ENCODE measurements at regions not wholly inside any gene's neighbourhood (a gene's known extent, or its start where the extent isn't known, plus 50 kb on each side); places are given as distances from the start of the nearest gene placed in this dataset.

GRCh38 chr9:91141407-91141965, 220.2 kb downstream of the AUH start:
- no peak for DNase-seq

DNA sequence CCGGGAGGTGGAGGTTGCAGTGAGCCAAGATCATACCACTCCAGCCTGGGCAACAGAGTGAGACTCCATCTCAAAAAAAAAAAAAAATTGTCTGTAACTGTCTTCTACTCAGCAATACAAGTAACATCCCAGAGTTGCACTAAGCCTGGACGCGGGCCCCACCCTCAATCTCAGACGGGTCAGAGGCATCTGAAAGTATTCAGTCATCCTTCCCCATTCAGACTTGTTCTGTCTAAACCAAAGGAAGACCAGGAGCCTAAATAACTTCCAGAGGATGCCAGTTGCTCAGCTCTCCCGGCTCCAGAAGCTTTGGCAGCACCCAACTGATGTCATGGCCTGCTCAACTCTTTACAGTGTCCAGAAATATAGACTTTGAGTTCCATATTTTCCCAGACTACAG, 218.6 kb downstream of the AUH start:
- DNase-seq, result no peak

DNA sequence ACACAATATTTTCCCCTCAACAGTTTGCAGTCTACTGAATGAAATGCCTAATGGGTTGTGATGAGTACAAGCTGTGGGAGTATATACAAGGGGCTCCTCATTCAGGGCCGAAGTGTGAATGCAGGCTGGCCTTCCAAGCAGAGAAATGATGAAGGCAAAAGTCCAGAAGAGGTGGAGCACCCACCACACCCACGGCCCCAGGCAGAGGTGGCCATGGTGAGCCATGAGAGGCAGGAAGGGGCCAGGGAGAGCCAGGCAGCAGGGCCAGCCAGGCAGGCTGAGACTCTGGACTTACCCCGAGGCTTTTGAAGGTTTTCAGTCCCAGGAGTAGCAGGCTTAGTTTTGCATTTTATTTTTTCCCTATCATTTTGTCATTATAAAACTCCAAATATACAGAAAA, 218.1 kb downstream of the AUH start:
- no peak for DNase-seq

- DNase-seq, result no peak
Observed at GRCh38 chr9:91144769-91145168, 216.9 kb downstream of the AUH start.

DNA sequence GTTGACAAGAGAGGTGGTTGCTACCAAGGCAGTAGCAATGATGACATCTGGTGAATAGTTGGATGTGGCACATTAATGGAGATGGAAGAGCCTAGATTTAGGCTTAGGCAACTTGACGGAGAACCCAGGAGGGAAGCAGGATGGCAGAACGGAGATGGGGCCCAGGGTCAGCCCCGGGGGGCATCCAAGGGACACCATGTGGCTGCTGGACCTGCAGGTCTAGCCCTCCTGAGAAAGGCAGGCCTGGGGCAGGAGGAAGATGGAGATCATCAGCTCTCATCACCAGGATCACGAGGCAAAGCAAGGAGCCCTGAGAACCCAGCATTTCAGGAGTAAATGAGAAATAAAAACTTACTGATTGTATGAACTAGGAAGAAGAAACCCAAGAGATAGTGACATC, 216.2 kb downstream of the AUH start:
- DNase-seq, result no peak

DNA sequence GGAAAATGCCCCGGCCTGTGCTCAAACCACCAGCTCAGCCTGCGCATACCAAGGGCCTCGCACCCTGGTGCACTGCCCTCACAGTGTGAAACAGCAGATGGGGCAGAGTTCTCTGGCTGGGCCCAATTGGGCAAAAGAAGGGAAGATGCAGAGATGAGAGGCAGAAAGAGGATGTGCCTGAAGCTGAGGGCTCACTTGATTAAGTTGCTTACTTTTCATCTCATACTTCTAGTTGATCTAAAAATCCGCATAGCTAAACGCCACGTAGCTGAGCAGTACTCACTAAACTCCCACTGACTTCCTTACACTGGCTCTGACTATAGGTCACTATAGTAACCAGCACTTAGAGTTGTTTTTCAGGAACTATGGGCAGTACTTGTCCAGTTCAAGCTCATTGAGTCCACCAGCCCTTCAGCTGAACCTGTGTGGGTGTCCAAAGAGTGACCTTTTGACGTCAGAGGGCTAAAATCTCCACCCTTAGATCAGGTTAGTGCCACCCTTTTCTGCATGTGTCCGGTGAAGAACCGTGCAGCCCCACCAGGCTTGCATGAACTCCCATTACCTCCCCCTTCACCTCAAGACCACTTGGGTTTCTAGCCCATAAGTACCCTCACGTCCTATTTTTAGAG, 215.2 kb downstream of the AUH start:
- DNase-seq, result peak in 1 of 2 donors; percentile 42

GRCh38 chr9:91147079-91147708, 214.5 kb downstream of the AUH start:
- no peak for DNase-seq

DNA sequence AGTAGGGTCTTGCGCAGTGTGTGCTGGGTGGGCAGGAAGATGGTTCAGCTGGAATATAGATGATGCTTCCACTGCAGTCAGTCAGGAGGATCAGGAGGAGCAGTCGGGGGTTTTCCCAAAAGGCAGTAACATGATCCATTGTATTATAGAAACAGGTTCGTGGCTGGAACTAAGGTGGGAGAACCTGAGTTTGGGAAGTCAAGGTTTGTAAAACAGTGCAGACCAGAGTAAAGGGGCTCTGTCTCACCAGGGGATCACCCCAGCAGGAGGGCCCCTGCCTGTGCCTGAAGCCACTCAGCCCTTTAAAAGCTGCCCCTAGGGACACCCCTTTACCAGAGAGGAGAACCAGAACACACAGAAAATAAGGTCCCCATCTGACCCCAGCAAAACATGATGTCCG, 213.4 kb downstream of the AUH start:
- DNase-seq, result no peak

GRCh38 chr9:91150273-91150997, 211.3 kb downstream of the AUH start:
- DNase-seq, result no peak

DNA sequence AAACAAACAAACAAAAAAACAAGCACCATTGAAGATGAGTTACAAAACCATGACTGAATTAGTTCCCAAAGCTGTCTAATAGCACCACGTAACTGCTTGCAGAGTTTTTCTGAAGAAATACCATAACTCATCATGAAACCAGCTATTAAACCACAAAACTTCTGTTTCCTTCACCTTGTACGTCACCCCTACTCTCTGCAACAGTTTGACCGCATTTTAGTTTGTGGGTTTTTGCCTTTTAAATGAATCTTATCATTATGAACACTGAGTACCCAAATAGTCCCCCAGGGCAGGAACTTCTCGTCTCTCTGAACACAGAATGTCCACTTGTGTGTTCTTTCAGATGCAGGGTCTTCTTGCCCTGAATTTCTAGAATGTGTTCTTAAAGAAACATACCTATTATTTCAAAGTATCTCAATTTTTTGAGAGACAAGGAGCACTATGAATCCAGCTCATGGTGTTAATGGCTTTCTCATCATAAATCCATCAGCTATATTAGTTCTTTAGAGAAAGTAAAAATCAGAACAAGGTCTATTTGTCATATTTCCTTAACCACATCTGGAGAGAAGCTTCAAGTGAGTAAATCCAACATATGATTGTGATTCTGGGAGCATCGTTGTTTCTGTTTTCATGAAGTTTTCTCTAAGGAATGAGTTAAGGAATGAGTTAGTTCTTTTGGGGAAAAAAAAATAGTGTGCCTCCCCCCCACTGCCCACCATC, 210.6 kb downstream of the AUH start:
- peak; percentile 63 to 74 for DNase-seq

DNA sequence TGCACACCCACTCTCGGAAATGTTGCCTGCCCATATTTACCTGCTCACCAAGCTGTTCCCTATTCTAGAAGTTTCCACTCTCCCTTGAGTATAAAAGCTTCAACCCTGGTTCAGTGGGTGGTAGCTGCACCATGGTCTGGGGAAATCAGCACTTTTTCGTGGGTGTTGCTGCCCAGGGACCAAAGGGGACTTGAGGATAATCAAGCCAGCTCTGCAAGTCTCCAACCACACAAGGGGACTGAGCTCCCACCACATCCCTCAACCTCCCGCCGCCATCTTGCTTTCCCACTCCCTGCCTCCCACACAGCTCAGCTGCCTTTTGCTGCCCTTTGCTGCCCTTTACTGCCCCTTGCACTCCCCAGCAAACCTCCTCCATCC, 210.0 kb downstream of the AUH start:
- DNase-seq, result no peak

GRCh38 chr9:91154686-91155085, 207.0 kb downstream of the AUH start:
- DNase-seq, result no peak

DNA sequence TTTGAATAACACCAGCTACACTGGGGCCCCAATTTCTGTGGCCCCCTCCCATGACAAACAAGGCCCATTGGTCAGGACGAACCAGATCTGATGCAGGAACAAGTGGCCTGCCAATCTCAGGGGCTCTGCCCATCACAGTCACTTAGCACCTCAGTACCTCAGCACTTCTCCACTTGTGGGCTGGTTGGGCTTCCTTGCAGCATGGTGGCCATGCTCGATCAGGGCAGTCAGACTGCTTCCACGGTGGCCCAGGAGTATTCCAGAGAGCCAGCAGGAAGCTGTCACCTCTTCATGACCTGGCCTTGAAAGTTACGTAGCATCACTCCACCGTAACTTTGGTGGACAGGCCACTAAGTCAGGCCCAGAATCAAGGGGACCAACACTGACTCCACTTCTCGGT, 206.5 kb downstream of the AUH start:
- no peak for DNase-seq

DNA sequence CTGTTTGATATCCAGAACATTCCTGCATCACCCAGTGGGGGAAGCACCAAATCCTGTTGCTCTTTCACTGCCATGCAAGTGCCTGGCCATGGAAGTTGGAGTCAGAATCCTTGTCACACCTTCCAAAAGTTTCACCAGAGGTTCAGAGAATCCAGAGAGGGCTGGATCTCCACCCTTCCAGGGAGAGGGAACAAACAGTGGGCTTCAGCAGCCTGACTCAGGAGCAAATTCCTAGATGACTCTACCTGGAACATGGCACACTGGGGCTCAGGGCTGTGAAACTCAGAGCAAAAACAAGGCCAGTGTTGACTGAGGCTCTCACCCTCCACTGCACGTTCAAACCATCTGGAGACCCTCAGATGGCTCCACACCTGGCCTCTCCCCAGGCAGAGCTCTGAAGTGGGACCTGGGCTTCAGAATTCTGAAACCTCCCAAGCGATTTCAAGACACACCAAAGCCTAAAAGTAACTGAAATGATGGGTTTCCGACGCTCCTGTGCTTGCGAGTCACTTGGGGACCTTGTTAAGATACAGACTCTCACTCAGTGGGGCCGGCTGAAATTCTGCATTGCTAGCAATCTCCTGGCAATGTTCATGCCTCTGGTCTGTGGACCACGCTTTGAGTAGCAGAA, 205.9 kb downstream of the AUH start:
- no peak for DNase-seq

DNA sequence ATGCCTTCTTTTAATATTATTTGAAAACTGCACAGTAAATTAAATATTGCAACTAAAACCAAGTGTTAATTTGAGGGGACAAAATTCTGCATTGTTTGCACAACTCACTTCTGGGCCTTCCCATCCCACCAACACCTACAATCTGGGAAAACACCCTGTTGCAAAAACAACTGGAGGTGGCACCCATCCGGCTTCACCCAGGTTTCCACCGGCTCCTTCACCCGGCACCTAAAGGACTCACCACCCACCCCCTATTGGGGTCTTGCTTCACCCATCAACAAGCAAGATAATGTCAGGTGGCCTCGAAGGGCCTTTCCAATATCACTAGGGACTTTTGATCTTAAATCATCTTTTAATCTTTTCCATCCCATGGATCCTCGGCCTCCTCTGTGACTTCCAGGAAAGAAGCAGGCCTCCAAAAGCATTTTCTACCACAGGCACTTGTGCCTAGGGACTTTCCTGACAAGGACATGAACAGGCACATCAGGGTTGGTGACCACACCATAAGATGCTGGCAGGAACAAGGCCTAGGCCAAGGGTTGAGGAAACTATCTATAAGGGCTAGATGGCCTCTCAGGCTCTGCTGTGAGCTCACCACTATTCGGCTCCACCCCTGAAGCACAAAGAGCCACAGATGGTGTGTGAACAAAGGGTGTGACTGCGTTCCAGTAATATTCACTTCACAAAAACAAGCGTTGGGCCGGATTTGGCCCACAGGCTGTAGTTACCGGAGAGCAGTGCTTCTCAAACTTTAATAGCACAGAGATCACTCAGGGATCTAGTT, 205.1 kb downstream of the AUH start:
- DNase-seq, result peak; percentile 44 to 46

- DNase-seq, result no peak
Observed at GRCh38 chr9:91157883-91158282, 203.8 kb downstream of the AUH start.

- no peak for DNase-seq
Observed at GRCh38 chr9:91158286-91158685, 203.4 kb downstream of the AUH start.

DNA sequence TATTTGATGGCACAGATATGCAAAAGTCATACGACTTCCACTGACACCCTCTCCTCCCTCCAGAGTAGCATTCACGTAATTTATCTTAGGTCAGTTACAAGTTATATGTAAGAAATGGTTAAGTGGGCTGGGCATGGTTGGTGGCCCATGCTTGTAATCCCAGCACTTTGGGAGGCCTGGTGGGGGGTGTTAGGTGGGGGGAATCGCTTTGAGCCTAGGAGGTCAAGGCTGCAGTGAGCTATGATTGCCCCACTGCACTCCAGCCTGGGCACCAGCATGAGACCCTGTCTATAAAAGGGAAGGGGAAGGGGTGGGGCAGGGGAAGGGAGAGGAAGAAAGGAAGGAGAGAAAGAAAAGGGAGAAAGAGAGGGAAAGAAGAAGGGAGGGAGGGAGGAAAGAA, 202.8 kb downstream of the AUH start:
- DNase-seq, result no peak

DNA sequence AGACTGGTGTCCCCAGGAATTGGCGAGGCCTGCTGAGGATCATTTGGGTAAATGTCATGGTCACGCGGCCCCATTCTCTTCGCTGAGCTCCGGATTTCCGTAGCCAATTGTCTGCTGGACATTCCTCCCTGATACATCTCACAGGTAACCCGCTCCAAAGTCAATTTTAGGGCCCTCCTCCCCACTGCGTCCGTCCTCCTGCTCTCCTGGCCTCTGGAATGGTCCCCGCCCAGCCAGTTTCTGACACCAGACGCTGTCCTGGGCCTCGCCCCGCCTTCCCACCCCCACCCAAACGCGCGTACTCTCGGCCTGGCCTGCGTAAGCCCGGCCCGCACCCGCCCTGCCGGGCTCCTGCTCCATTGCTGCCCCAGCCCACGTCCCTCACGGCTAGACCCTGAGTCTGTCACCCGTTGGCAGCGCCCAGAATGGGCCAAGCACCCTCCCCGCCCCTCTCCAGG, 202.0 kb downstream of the AUH start:
- no peak for DNase-seq

DNA sequence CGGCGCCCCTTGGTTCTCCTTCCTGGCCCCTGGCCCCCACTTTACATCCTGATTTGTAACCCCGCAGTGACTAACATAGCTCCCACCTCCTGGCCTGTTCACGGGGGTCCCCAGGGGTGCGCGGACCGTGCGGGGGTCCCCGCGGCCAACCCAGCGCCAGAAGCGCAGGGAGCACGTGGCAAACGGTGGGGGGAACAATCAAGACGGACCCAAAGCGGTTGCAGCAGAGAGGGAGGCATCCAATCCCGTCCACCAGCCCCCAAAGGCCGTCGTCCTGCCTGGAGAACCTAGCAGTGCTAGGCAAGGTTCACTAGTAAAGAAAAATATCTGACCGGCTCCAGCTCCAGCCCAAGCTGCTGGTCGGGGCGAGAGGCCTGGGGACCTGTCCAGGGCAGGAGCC, 201.5 kb downstream of the AUH start:
- DNase-seq, result no peak

GRCh38 chr9:91160599-91161464, 200.9 kb downstream of the AUH start:
- no peak for DNase-seq
